IMR-90 (cell line): ENCODE measurements at regions not wholly inside any gene's neighbourhood (a gene's known extent, or its start where the extent isn't known, plus 50 kb on each side); places are given as distances from the start of the nearest gene placed in this dataset.

Experiments used
- ATAC-seq: fragments of 200-7000 bp; cut with Tn5 transposase; 2 replicates; pipeline ENCODE4 v1.9.1; 2020; ENCODE audit warnings: low read depth, mild to moderate bottlenecking, moderate library complexity
- BruUV-seq: library from RNA; stranded (reverse); fragments of 400-500 nt; replicated peaks from 2 replicates; lab custom pipeline; 2021; lab: Mats Ljungman, UMichigan
- CTCF ChIA-PET: fragments of 300-600 bp; formaldehyde crosslinking; extraction: SDS; loops from one replicate; lab custom pipeline; 2021; ENCODE audit warnings: antibody characterized with exemption; lab: Yijun Ruan, JAX
- POLR2A ChIA-PET: fragments of 300-600 bp; sonication (Branson Sonifier 250); formaldehyde crosslinking; loops from one replicate; lab custom pipeline; 2022; ENCODE audit warnings: antibody characterized with exemption; ENCODE audit not compliant: unreplicated experiment; lab: Charles Lee
- DNase-seq: peaks from one replicate; pipeline ENCODE4 v3.0.0; 2013
- H2AFZ ChIP-seq: replicated peaks from 2 replicates; pipeline ENCODE3; 2013; ENCODE audit warnings: low read length, mild to moderate bottlenecking; ENCODE audit not compliant: poor library complexity
- H2AK5ac ChIP-seq: 2 replicates; pipeline ENCODE4 v1.6.1; 2013; ENCODE audit warnings: low read depth, low read length, inconsistent platforms
- H2AK9ac ChIP-seq: replicated peaks from 2 replicates; pipeline ENCODE3; 2013; ENCODE audit warnings: mild to moderate bottlenecking, low read depth, low read length, moderate library complexity; ENCODE audit not compliant: poor library complexity
- H2BK120ac ChIP-seq: 2 replicates; pipeline ENCODE4 v1.6.1; 2013; ENCODE audit warnings: low read depth, low read length, inconsistent platforms
- H2BK15ac ChIP-seq: 3 replicates; pipeline ENCODE4 v1.6.1; 2013; ENCODE audit warnings: low read depth, low read length, inconsistent platforms
- H2BK20ac ChIP-seq: 2 replicates; pipeline ENCODE4 v1.6.1; 2013; ENCODE audit warnings: low read depth, mild to moderate bottlenecking, inconsistent platforms, low read length, moderate library complexity
- H2BK5ac ChIP-seq: 2 replicates; pipeline ENCODE4 v1.6.1; 2013; ENCODE audit warnings: mild to moderate bottlenecking, low read depth, low read length, inconsistent platforms; ENCODE audit not compliant: poor library complexity, severe bottlenecking
- H3K14ac ChIP-seq: replicated peaks from 2 replicates; pipeline ENCODE4 v1.6.1; 2013; ENCODE audit warnings: low read depth, low read length, inconsistent platforms
- H3K18ac ChIP-seq: 2 replicates; pipeline ENCODE4 v1.6.1; 2013; ENCODE audit warnings: low read depth, low read length, control low read depth
- H3K23ac ChIP-seq: 2 replicates; pipeline ENCODE4 v1.6.1; 2013; ENCODE audit warnings: low read depth, low read length, inconsistent platforms
- H3K27ac ChIP-seq: 2 replicates; pipeline ENCODE4 v1.5.1; 2013; ENCODE audit warnings: mild to moderate bottlenecking, control low read depth, low read length; ENCODE audit not compliant: insufficient read depth
- H3K27me3 ChIP-seq: 2 replicates; pipeline ENCODE4 v1.6.1; 2013; ENCODE audit warnings: low read length; ENCODE audit not compliant: control insufficient read depth, insufficient read depth
- H3K36me3 ChIP-seq: 2 replicates; pipeline ENCODE4 v1.6.1; 2013; ENCODE audit warnings: low read length, mixed read lengths; ENCODE audit not compliant: control insufficient read depth, insufficient read depth
- H3K4ac ChIP-seq: 2 replicates; pipeline ENCODE4 v1.6.1; 2013; ENCODE audit warnings: low read depth, low read length, inconsistent platforms
- H3K4me1 ChIP-seq: 2 replicates; pipeline ENCODE4 v1.6.1; 2013; ENCODE audit warnings: low read length, mixed read lengths; ENCODE audit not compliant: control insufficient read depth, insufficient read depth
- H3K4me2 ChIP-seq: 2 replicates; pipeline ENCODE4 v1.6.1; 2013; ENCODE audit warnings: low read depth, mild to moderate bottlenecking, control low read depth, low read length, moderate library complexity
- H3K4me3 ChIP-seq: 2 replicates; pipeline ENCODE4 v1.5.1; 2013; ENCODE audit warnings: low read depth, mild to moderate bottlenecking, control low read depth, low read length, moderate library complexity; ENCODE audit not compliant: insufficient read depth
- H3K56ac ChIP-seq: 2 replicates; pipeline ENCODE4 v1.6.1; 2013; ENCODE audit warnings: low read length, inconsistent platforms; ENCODE audit not compliant: insufficient read depth; ENCODE audit errors: extremely low read depth
- H3K79me1 ChIP-seq, 2 experiments: 2 replicates each; pipeline ENCODE4 v1.6.1; 2013; ENCODE audit warnings: low read length in 2 of 2, inconsistent platforms in 1 of 2, low read depth in 1 of 2
- H3K9ac ChIP-seq: 2 replicates; pipeline ENCODE4 v1.6.1; 2013; ENCODE audit warnings: low read depth, low read length, control low read depth
- H3K9me1 ChIP-seq: 2 replicates; pipeline ENCODE4 v1.6.1; 2013; ENCODE audit warnings: low read length, inconsistent platforms; ENCODE audit not compliant: insufficient read depth
- H3K9me3 ChIP-seq: 2 replicates; pipeline ENCODE4 v1.6.1; 2013; ENCODE audit warnings: low read length; ENCODE audit not compliant: control insufficient read depth, insufficient read depth
- H4K20me1 ChIP-seq: 2 replicates; pipeline ENCODE4 v1.6.1; 2013; ENCODE audit warnings: low read length, inconsistent platforms; ENCODE audit not compliant: insufficient read depth
- H4K5ac ChIP-seq: 2 replicates; pipeline ENCODE4 v1.6.1; 2013; ENCODE audit warnings: mild to moderate bottlenecking, low read depth, low read length, control low read depth
- H4K8ac ChIP-seq, 2 experiments: 2 replicates each; pipeline ENCODE4 v1.6.1; 2013; ENCODE audit warnings: low read depth in 2 of 2, low read length in 2 of 2, control low read depth in 1 of 2, inconsistent platforms in 1 of 2
- H4K91ac ChIP-seq: 2 replicates; pipeline ENCODE4 v1.6.1; 2013; ENCODE audit warnings: low read depth, low read length, inconsistent platforms; ENCODE audit not compliant: insufficient read depth
- CEBPB ChIP-seq: IDR thresholded peaks from 2 replicates; pipeline ENCODE4 v1.6.1; 2012; ENCODE audit warnings: low read depth, low read length, improper control_type of control experiment
- CHD1 ChIP-seq: IDR thresholded peaks from 2 replicates; pipeline ENCODE4 v1.6.1; 2012; ENCODE audit warnings: low read depth, low read length, improper control_type of control experiment
- CTCF ChIP-seq: conservative IDR thresholded peaks from 2 replicates; pipeline ENCODE4 v1.5.1; 2012; ENCODE audit warnings: mild to moderate bottlenecking, low read depth, low read length, improper control_type of control experiment
- FOS ChIP-seq: fragments of 150-350 bp; IDR thresholded peaks from 2 replicates; pipeline ENCODE4 v1.6.1; 2016; ENCODE audit warnings: low read depth, low read length
- MAFK ChIP-seq: IDR thresholded peaks from 2 replicates; pipeline ENCODE4 v1.6.1; 2012; ENCODE audit warnings: low read depth, low read length, improper control_type of control experiment
- MAZ ChIP-seq: IDR thresholded peaks from 2 replicates; pipeline ENCODE4 v1.6.1; 2012; ENCODE audit warnings: low read depth, mild to moderate bottlenecking, low read length, improper control_type of control experiment, moderate library complexity, borderline replicate concordance
- MXI1 ChIP-seq: IDR thresholded peaks from 2 replicates; pipeline ENCODE4 v1.6.1; 2012; ENCODE audit warnings: low read depth, mild to moderate bottlenecking, low read length, moderate library complexity, borderline replicate concordance
- POLR2A ChIP-seq: IDR thresholded peaks from 2 replicates; pipeline ENCODE4 v1.6.1; 2012; ENCODE audit warnings: mild to moderate bottlenecking, low read depth, low read length
- RAD21 ChIP-seq: IDR thresholded peaks from 2 replicates; pipeline ENCODE4 v1.6.1; 2012; ENCODE audit warnings: low read length, improper control_type of control experiment
- RCOR1 ChIP-seq: IDR thresholded peaks from 2 replicates; pipeline ENCODE4 v1.6.1; 2012; ENCODE audit warnings: mild to moderate bottlenecking, low read length, improper control_type of control experiment; ENCODE audit not compliant: insufficient replicate concordance
- SMC3 ChIP-seq: fragments of 150-350 bp; IDR thresholded peaks from 2 replicates; pipeline ENCODE4 v1.6.1; 2016; ENCODE audit warnings: low read depth, mild to moderate bottlenecking, antibody characterized with exemption, low read length, moderate library complexity
- WGBS, 2 experiments: methylation state at CpG; one replicate each; pipeline versions ENCODE4 v1.1.5 to v1.1.7; 2013; ENCODE audit warnings: missing lambda C conversion rate in 2 of 2; ENCODE audit not compliant: insufficient read length in 1 of 2; ENCODE audit errors: extremely low coverage in 2 of 2; 5-methylcytosine and 5-hydroxymethylcytosine counted together
- dilution Hi-C: fragments of 300-500 bp; cut with HindIII; formaldehyde crosslinking; loops from one replicate; pipeline ENCODE4 v1.14.3; 2018; ENCODE audit warnings: low sequenced_read_pairs; ENCODE audit not compliant: unreplicated experiment
- in situ Hi-C: fragments of 300-500 bp; cut with MboI; formaldehyde crosslinking; loops from 3 replicates; pipeline ENCODE4 v1.14.3; 2019; ENCODE audit warnings: low sequenced_read_pairs, inconsistent platforms, mixed read lengths
- intact Hi-C: fragments of 100-400 bp; cut with micrococcal nuclease; formaldehyde crosslinking; loops from 2 replicates; pipeline ENCODE4 v1.10.0; 2022
- TF ChIP-seq, protein P1 (sequence below): fragments of 150-350 bp; IDR thresholded peaks from 2 replicates; pipeline ENCODE4 v1.6.1; 2017; ENCODE audit warnings: mild to moderate bottlenecking, antibody characterized with exemption, low read length, low read depth

GRCh38 chr12:5123921-5124320 lies 80.2 kb downstream of the KCNA5 start:
- Histone ChIP-seq H3K9me1 (no peaks in the 10 kb centered on the region), H4K8ac (peak overlapping the region in 1 of 2 experiments; percentile 52; a peak in 1 of 4 replicates), H2AK9ac (no peak overlapping the region), H3K4me1 (no peaks in the 10 kb centered on the region; the same call in 1 of the 2 replicates), H3K4me3 (no peak overlapping the region), H2BK120ac (no peak overlapping the region), H3K9me3 (no peaks in the 10 kb centered on the region), H2AFZ (peak overlapping the region; percentile 70), H3K4ac (no peak overlapping the region), H3K36me3 (no peaks in the 10 kb centered on the region), H2BK5ac (no peak overlapping the region), H3K14ac (no peak overlapping the region; the same call in 1 of the 2 replicates), H2BK20ac (peak overlapping the region; percentile 11; the same call in 1 of the 2 replicates), H4K20me1 (no peaks in the 10 kb centered on the region), H3K56ac (no peak overlapping the region), H2BK15ac (no peak overlapping the region; the same call in 2 of the 3 replicates), H3K23ac (no peak overlapping the region), H4K91ac (no peak overlapping the region), H3K9ac (no peak overlapping the region), H3K79me1 (no peaks in the 10 kb centered on the region), H3K4me2 (no peak overlapping the region), H3K27ac (no peak overlapping the region), H3K27me3 (no peaks in the 10 kb centered on the region), H4K5ac (no peak overlapping the region), H3K18ac (peak overlapping the region; percentile 30; the same call in 1 of the 2 replicates), H2AK5ac (no peak overlapping the region)
- no CpG with 5 or more reads among the region's 2 CpGs for WGBS, 2 experiments
- TF ChIP-seq RAD21 (no peak), POLR2A (no peak), MXI1 (no peak), CTCF (no peak), FOS (no peak), MAFK (no peak), SMC3 (no peak), CHD1 (no peak), CEBPB (no peak), RCOR1 (no peak), MAZ (no peak)
- TF ChIP-seq, protein P1, sequence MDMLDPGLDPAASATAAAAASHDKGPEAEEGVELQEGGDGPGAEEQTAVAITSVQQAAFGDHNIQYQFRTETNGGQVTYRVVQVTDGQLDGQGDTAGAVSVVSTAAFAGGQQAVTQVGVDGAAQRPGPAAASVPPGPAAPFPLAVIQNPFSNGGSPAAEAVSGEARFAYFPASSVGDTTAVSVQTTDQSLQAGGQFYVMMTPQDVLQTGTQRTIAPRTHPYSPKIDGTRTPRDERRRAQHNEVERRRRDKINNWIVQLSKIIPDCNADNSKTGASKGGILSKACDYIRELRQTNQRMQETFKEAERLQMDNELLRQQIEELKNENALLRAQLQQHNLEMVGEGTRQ = no peak
- ATAC-seq (peak; percentile 24; the same call in 1 of the 2 replicates), DNase-seq (peak; percentile 72)
- dilution Hi-C loops (no loop called here), in situ Hi-C loops (no loop called here), intact Hi-C loops (no loop called here)
- no TSS peak for BruUV-seq
- ChIA-PET CTCF (no interaction called here), POLR2A (no interaction called here)
